MM.1S (cell line): ENCODE measurements at regions not wholly inside any gene's neighbourhood (a gene's known extent, or its start where the extent isn't known, plus 50 kb on each side); places are given as distances from the start of the nearest gene placed in this dataset.

ENCODE experiments used
- DNase-seq: peaks from one replicate; pipeline ENCODE4 v3.0.0-alpha.2; 2015
- H2AFZ ChIP-seq: fragments of 300-600 bp; sonication (generic); 2 replicates; pipeline ENCODE4 v1.6.0; 2016; ENCODE audit warnings: antibody characterized with exemption, low read length
- H3F3A ChIP-seq: fragments of 300-600 bp; sonication (generic); 2 replicates; pipeline ENCODE4 v1.6.1; 2016; ENCODE audit warnings: mild to moderate bottlenecking, antibody characterized with exemption, low read length, moderate library complexity, mixed read lengths; ENCODE audit not compliant: insufficient read depth
- H3K27ac ChIP-seq: fragments of 300-600 bp; sonication (generic); 2 replicates; pipeline ENCODE4 v1.5.1; 2016; ENCODE audit warnings: mild to moderate bottlenecking, low read length
- H3K27me3 ChIP-seq: fragments of 300-600 bp; sonication (generic); replicated peaks from 2 replicates; pipeline ENCODE4 v1.6.0; 2016; ENCODE audit warnings: low read length; ENCODE audit not compliant: insufficient read depth
- H3K36me3 ChIP-seq: fragments of 300-600 bp; sonication (generic); replicated peaks from 2 replicates; pipeline ENCODE4 v1.6.1; 2016; ENCODE audit warnings: mild to moderate bottlenecking, low read length, mixed read lengths; ENCODE audit not compliant: insufficient read depth
- H3K4me1 ChIP-seq: fragments of 300-600 bp; sonication (generic); 2 replicates; pipeline ENCODE4 v1.6.1; 2016; ENCODE audit warnings: low read length, mixed read lengths
- H3K4me2 ChIP-seq: fragments of 300-600 bp; sonication (generic); 2 replicates; pipeline ENCODE4 v1.6.0; 2016; ENCODE audit warnings: low read depth, low read length
- H3K4me3 ChIP-seq: fragments of 300-600 bp; sonication (generic); 2 replicates; pipeline ENCODE4 v1.5.1; 2016; ENCODE audit warnings: low read length, mixed read lengths
- H3K79me2 ChIP-seq: fragments of 300-600 bp; sonication (generic); 2 replicates; pipeline ENCODE4 v1.6.1; 2016; ENCODE audit warnings: mixed run types, low read length, mixed read lengths
- H3K9ac ChIP-seq: fragments of 300-600 bp; sonication (generic); 2 replicates; pipeline ENCODE4 v1.6.1; 2016; ENCODE audit warnings: low read length, mixed read lengths
- H3K9me2 ChIP-seq: fragments of 300-600 bp; sonication (generic); replicated peaks from 2 replicates; pipeline ENCODE4 v1.6.1; 2016; ENCODE audit warnings: mild to moderate bottlenecking, low read length, mixed read lengths; ENCODE audit not compliant: insufficient read depth
- H3K9me3 ChIP-seq: fragments of 300-600 bp; sonication (generic); replicated peaks from 2 replicates; pipeline ENCODE4 v1.6.1; 2016; ENCODE audit warnings: mild to moderate bottlenecking, low read length, mixed read lengths; ENCODE audit not compliant: insufficient read depth
- H4K20me1 ChIP-seq: fragments of 300-600 bp; sonication (generic); 2 replicates; pipeline ENCODE4 v1.6.1; 2016; ENCODE audit warnings: mild to moderate bottlenecking, low read length, moderate library complexity, mixed read lengths; ENCODE audit not compliant: insufficient read depth
- CTCF ChIP-seq: fragments of 300-600 bp; sonication (generic); IDR thresholded peaks from 2 replicates; pipeline ENCODE4 v1.5.1; 2016; ENCODE audit warnings: antibody characterized with exemption, low read length, mixed read lengths
- EZH2 ChIP-seq: fragments of 300-600 bp; sonication (generic); optimal IDR thresholded peaks from 2 replicates; pipeline ENCODE3; 2017; ENCODE audit warnings: low read depth, mild to moderate bottlenecking, antibody characterized with exemption, low read length, mixed read lengths
- EZH2phosphoT487 ChIP-seq: fragments of 300-600 bp; sonication (generic); IDR thresholded peaks from 2 replicates; pipeline ENCODE4 v1.6.1; 2018; ENCODE audit warnings: antibody characterized with exemption, low read length

GRCh38 chr2:118320658-118321057 is 232.4 kb downstream of the INSIG2 start:
- Histone ChIP-seq H3K4me1 (no peaks in the 10 kb centered on the region), H3K79me2 (no peaks in the 10 kb centered on the region), H3K27ac (no peak overlapping the region), H3K4me2 (no peak overlapping the region), H3F3A (no peaks in the 10 kb centered on the region), H3K36me3 (no peaks in the 10 kb centered on the region), H2AFZ (no peak overlapping the region), H3K9me2 (no peaks in the 10 kb centered on the region), H3K9me3 (no peaks in the 10 kb centered on the region), H4K20me1 (no peaks in the 10 kb centered on the region), H3K4me3 (no peak overlapping the region), H3K27me3 (no peaks in the 10 kb centered on the region), H3K9ac (no peak overlapping the region)
- DNase-seq: no peak
- TF ChIP-seq EZH2 (no peak), CTCF (no peak), EZH2phosphoT487 (no peak)

GRCh38 chr2:118320196-118320595 is 231.9 kb downstream of the INSIG2 start:
- Histone ChIP-seq H3F3A (no peaks in the 10 kb centered on the region), H3K4me1 (no peaks in the 10 kb centered on the region), H3K79me2 (no peaks in the 10 kb centered on the region), H2AFZ (no peak overlapping the region), H3K4me3 (no peak overlapping the region), H3K27me3 (no peaks in the 10 kb centered on the region), H3K9me2 (no peaks in the 10 kb centered on the region), H4K20me1 (no peaks in the 10 kb centered on the region), H3K9ac (no peak overlapping the region), H3K4me2 (no peak overlapping the region), H3K27ac (no peak overlapping the region), H3K9me3 (no peaks in the 10 kb centered on the region), H3K36me3 (no peaks in the 10 kb centered on the region)
- TF ChIP-seq EZH2 (no peak), CTCF (no peak), EZH2phosphoT487 (no peak)
- no peak for DNase-seq

- no peak for TF ChIP-seq EZH2
- TF ChIP-seq EZH2phosphoT487: no peak
- no peak for TF ChIP-seq CTCF
- Histone ChIP-seq H3K36me3 (no peaks in the 10 kb centered on the region), H3K4me2 (no peak overlapping the region), H3K4me3 (no peak overlapping the region), H3K27me3 (no peaks in the 10 kb centered on the region), H2AFZ (no peak overlapping the region), H3K79me2 (no peaks in the 10 kb centered on the region), H4K20me1 (no peaks in the 10 kb centered on the region), H3K9ac (no peak overlapping the region), H3K9me3 (no peaks in the 10 kb centered on the region), H3K4me1 (no peaks in the 10 kb centered on the region), H3K9me2 (no peaks in the 10 kb centered on the region), H3K27ac (no peak overlapping the region), H3F3A (no peaks in the 10 kb centered on the region)
- no peak for DNase-seq
Measured at GRCh38 chr2:118319271-118319684, 231.0 kb downstream of the INSIG2 start.
